GM11168 (cell line): ENCODE measurements at regions not wholly inside any gene's neighbourhood (a gene's known extent, or its start where the extent isn't known, plus 50 kb on each side); places are given as distances from the start of the nearest gene placed in this dataset.
"Not testable (repeated sequence)": the region's sequence is repeated elsewhere in the genome, so short reads cannot be mapped to it uniquely, and the experiment has no call there.

Experiments used
- in situ Hi-C: fragments of 300-500 bp; cut with MboI; formaldehyde crosslinking; loops from one replicate; pipeline ENCODE4 v1.12.0; 2022; ENCODE audit warnings: low sequenced_read_pairs; ENCODE audit not compliant: unreplicated experiment

DNA sequence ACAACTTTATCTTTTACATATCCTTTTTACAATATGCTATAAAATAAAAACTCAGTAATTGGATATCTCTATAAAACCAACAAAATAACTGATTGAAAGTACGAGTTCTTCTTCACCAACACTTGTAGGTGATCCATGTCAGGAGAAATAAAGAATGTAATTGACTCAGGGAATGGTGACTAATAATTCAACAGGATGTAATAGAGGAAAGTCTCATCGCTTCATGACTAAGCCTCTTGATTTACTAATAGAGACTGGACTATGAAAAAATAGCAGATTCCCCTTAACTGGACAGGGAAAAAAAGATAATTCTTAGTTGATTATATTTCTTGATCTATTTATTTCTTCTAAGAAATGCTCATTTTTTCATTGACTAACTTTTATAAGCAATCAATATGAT, 507.7 kb upstream of the PTGER4 start:
- in situ Hi-C loops: no loop called here

DNA sequence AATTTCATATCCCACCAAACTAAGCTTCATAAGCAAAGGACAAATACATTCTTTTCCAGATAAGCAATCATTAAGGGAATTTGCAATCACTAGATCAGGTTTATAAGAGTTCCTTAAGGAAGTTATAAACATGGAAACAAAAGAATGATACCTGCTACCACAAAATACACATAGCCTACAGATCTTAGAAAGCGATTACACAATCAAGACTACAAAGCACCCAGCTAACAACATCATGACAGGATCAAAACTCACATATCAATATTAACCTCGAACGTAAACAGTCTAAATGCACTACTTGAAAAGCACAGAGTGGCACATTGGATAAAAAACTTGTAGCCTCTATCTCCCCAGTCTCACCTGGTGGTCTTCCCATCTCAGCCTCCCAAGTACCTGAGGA, 512.4 kb upstream of the PTGER4 start:
- in situ Hi-C loops: no loop called here

DNA sequence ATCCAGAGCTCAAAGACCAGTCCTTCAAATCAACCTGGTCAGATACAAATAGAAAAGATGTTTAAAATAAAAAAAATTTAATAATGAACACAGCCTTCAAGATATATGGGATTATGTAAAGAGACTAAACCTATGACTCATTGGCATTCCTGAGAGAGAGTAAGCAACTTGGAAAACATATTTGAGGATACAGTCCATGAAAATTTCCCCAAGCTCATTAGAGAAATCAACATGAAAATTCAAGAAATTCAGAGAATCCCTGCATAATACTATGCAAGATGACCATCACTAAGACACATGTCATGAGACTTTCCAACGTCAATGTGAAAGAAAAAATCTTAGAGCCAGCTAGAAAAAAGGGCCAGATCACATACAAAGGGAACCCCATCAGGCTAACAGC, 512.9 kb upstream of the PTGER4 start:
- in situ Hi-C loops: no loop called here

DNA sequence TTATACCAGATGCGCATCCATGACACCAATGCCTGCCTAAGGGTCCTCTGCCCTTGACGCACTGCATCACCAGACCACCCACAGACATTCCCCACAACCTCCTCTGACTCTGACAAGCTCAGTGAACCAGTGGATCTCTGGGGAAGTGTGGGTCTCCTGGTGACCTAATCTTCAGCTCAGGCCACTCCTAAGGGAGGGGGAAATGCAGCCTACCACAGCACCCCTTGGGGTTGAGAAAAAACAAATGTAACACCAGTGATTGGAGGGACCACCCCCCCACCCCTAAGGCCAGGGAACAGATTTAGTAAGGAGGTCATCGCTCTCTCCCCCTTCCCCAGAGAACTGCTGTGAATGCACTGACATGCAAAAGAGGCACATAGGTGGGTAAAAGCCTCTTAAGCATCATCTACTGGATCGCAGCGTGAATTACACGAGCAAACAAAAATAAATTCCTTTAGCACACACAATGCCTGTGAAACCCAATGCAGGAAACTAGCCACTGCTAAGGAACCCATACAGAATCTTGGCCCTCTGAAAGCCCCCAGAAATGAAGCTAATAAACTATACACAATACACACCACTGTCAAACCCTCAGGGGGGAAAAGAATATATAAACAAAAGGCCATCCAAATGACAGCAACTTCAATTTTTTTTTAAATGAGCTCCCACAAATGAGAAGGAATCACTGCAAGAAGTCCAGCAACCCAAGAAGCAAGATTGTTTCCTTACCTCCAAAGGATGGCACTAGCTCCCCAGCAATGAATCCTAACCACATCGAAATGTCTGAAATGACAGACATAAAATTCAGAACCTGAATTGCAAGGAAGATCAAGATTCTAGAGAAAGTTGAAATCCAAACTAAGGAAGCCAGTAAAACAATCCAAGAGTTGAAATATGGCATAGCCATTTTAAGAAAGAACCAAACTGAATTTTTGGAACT, 513.7 kb upstream of the PTGER4 start:
- in situ Hi-C loops: no loop called here

DNA sequence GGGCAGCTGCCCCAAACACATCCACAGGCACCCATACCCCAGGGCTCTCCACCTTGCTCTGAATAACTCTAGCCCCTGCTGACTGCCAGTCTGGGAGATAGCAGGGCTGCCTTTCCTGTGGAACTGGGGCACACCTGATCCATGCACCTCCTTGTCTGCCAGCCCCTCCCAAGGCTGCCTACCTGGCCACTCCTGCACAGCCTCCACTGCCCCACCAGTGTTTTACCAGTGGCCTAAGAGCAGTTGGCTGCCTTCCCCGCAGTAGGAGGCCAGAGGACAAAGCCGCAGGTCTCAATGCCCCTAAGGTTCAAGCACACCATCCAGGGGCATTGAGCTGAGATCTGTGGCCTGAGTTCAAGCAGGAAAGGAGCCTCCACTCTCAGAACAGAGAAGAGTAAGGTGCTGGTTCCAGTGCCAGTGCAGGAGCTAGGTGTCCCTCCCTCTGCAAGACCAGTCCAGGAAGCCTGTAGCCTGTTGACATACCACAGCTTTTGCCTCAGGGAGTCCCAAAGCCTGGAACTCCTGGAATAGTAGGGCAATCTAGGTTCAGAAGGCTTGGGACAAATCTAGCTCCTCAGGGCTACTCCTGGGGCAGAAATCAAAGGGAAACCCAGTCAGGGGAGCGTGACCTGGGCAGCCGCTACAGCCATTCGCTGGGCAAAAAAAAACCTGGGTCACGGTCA, 514.5 kb upstream of the PTGER4 start:
- in situ Hi-C loops: no loop called here

DNA sequence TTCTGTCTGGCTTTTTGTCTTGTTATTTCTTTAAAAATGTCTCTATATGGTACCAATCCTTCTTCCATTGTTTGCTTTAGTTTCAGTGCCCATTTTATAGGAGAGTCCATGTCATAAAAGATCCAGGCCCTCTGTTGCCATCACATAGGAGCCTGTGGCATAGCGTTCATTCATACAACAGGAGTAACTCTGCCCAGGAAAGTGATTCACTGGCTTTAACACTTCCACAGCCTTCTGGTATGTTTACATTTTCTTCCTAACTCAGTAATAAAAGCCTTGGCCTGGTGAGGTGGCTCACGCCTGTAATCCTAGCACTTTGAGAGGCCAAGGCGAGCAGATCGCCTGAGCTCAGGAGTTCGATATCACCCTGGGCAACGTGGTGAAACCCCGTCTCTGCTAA, 519.3 kb upstream of the PTGER4 start:
- in situ Hi-C loops: no loop called here

DNA sequence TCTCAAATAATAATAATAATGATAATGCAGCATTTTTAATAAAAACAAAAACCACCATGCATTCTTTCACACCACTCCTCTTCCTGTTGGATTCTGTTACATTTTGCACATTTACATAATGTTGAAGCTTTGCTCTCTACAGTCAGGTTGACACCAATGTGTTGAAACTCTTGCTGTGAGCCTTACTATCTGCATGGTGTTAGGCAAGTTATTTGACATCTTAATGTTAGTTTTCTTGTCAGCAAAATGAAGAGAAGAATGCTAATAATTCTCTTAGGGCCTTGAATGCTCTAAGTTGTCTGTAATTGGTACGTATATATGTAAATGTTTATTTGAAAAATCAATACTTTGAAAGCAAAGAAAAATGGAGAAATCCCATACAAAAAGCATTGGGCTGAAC, 525.5 kb upstream of the PTGER4 start:
- in situ Hi-C loops: no loop called here

DNA sequence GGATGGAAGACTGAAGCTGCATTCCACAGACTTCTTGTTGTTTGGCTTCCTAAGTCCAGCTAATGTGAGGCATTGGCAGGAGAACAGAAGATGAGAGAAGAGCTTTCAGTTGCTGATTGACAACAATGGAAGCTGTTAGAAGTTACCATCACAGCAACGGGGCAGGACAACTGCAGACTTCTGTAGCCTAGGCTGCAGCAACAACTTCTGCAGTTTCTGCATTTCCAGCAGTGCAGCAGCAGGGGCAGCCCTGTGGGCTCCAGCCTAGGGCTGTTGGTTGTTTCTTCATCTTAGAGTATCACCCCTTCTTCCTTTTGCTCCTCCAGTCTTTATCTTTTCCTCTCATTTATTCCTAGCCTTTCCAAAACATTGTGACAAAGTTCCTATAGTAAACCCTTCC, 528.8 kb upstream of the PTGER4 start:
- in situ Hi-C loops: no loop called here

DNA sequence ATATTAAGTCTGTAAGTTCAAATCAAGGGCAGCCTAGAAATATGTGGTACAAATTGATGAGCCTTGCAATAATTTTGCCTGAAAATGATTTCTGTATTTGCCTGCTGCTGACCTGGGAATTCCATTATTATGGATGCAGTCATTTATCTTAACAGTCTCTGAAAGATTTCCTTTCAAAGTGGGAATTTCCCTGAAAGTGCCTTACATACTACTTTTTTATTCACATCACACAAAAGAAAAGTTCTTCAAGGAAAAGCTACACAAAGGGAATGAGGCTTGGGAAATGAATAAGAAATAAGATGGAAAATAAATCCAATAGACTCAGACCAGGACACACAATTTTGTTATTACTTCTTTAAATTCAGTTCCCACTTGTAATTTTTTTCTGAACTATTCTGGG, 537.8 kb upstream of the PTGER4 start:
- in situ Hi-C loops: no loop called here

DNA sequence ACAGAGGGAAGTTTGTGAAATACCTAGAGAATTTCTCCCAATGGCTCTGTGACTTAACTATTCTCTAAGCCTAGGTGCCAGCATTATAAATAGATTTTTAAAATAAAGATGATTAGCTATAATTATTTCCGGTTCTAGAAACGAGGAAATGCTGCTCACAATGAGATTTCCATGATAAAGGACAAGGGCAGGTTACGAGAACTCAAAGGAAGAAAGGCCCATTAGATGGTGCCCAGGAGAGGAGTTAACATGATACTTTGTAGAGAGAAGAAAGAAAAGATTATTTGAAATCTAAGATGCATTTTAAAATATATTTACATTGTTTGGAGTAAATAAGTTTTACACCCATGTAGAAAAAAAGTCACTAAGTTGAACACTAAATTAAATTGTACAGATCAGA, 538.3 kb upstream of the PTGER4 start:
- in situ Hi-C loops: no loop called here

DNA sequence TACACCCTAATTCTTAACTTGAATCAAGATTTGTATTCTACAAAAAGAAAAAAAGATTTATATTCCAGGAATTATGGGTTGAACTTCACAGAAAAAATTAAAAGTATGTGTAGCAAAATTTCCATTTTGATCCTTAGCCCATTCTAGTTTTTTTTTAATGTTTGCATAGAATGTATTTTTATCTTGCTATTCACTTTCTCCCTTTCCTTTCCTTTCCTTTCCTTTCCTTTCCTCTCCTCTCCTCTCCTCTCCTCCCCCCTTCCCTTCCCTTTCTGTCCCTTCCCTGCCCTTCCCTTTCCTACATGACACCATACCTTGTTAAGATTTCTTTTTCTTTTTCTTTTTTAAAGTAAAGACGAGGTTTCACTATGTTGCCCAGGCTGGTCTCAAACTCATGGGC, 542.5 kb upstream of the PTGER4 start:
- in situ Hi-C loops: no loop called here

DNA sequence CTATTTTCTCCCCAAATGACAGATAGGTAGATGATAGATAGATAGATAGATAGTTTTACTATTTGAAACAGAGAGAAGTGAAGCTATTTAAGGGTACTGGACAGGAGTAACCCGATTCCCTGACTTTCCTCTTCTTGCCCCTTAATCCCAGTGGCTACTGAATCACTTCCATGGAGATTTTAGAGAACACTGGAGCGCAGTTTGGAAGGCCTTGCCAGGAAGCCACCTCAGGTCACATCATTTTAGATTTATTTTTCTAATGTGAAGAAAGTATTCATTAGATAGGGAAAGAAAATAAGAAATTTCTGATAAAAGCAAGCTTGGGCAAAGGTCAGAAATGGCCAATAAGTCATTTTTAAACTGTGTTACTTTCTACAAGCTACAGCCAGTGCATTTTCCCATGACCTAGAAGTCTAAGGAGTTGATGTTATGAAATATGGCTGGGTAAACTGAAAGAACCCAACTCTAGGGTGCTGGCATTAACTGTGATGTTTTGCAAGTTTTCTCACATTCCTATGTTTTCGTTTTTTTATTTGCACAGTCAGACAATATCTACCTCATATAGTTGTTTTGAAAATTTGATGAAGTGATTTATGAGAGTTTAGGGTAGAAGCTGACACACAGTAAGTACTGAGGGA, 544.7 kb upstream of the PTGER4 start:
- in situ Hi-C loops: no loop called here

DNA sequence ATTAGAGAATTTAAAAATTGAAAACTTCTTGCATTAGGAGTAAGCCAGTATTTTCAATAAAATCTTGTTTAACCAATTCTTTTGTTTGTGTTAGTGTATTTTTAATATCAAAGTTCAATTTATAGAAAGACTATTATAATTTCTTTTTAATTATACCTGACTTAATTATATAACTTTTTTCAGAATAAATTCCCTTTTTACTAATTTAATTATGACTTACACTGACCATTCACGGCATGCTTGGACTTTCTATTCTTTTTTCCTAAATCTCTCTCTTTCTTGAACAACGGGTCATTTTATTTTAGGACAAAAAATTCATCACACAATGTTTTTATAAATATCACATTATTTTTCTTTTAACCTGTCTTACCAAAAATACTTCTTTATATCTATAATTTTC, 555.3 kb upstream of the PTGER4 start:
- in situ Hi-C loops: no loop called here

DNA sequence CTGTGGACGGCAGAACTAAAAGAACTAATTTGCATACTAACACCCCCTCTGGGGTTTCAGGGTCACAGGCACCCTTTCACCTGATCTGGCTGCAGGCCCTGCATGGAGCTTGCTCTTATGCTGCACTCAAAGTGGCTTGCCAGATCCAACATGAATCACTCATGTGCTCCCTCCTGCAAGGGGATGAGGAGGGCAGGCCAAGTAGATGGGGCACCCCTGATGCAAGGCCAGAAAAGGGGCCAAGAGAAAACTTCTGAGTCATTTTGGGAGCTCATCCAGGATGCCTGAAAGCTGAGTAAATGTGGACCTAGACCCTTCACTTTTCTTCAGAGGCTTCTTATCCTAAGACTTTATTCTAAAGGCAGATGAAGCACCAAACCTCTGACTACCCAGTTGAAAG, 558.5 kb upstream of the PTGER4 start:
- in situ Hi-C loops: no loop called here

DNA sequence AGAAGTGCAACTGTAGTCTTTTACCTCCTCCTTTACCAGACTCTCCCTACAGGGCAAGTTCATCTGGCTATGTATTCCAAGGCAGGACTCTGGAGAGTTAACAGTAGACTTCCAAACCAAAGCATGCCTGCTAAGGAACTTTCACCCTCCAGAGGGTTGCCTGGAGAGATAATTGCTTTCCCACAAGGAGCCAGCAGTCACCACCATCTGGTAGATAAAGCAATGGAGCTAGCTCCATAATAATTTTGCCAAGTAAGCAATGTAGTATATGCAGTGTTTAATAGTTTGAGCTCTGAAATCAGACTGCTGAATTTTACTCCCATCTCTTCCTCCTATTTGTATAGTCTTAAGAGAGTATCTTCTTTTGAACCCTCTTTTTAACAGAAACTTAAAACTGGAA, 566.8 kb upstream of the PTGER4 start:
- in situ Hi-C loops: no loop called here

DNA sequence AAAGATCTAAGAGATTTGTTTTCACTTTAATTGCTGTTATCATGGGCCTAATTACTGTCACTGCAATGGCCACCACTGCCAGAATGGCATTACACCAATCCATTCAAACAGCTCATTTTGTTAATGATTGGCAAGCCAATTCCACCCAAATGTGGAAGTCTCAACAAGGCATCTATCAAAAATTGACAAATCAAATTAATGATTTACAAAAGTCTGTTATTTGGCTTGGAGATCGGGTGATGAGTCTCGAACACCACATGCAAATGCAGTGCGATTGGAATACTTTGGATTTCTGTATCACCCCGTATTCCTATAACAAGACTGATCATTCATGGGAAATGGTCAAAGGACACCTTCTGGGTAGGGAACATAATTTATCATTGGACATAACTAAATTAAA, 568.7 kb upstream of the PTGER4 start:
- in situ Hi-C loops: not testable (repeated sequence)

DNA sequence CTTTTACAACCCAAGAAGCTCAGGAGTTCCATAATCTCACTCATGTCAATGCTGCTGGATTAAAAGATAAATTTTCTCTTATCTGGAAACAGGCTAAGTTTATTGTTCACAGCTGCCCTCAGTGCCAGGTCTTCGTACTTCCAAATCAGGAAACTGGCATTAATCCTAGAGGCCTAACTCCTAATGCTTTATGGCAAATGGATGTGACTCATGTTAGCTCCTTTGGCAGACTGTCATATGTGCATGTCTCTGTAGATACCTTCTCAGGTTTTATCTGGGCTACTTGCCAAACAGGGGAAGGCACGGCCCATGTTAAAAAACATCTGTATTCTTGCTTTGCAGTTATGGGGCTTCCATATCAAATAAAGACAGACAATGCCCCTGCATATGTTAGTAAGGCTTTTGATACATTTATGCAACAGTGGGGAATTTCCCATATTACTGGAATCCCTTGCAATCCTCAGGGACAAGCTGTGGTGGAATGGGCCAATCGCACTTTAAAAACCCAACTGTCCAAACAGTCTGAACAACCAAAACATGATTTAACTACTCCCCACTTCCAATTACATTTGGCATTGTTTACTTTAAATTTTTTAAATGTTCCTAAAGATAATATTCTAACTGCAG, 570.8 kb upstream of the PTGER4 start:
- in situ Hi-C loops: not testable (repeated sequence)

DNA sequence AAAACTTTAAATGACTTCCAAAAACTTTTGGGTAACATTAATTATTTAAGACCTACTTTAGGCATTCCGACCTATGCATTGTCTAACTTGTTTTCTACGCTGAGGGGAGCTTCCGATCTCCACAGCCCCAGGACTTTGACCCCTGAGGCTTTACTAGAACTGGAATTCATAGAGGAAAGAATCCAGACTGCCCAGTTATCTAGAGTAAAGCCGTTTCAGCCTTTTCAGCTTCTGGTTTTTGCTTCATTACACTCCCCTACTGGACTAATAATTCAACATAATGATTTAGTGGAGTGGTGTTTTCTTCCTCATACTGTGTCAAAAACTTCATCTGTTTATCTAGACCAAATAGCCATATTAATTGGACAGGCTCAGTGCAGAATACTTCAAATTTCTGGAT, 571.9 kb upstream of the PTGER4 start:
- in situ Hi-C loops: not testable (repeated sequence)

DNA sequence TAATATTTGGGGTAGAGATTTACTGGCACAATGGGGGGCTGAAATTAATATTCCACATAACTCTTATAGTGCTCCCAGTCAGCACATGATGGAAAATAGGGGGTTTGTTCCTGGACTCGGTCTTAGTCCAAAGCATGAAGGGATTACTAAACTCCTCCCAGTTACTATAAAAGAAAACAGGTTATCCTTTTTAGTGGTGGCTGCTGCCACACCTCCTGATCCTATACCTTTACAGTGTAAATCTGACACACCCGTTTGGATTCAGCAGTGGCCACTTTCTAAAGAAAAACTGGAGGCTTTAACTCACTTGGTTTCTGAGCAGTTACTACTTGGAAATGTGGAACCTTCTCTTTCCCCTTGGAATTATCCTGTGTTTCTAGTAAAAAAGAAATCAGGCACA, 572.9 kb upstream of the PTGER4 start:
- in situ Hi-C loops: no loop called here

DNA sequence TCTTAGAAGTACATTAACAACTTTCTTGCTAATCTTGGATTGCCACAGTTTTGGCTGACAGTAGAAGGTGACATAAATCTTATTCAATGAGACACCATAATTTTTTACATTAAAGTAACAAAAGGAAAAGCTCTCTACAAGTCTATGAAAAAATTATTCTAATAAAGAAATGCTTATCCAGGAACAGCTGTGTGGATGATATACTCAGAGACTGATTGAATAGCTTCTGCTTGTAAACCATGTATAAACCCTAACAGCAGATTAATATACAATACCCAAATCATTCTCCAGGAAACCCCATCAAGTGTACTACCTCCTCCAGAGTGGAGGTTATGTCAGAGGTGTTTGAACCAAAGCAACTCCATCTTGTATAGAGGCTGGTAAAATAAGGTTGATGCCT, 581.4 kb upstream of the PTGER4 start:
- in situ Hi-C loops: no loop called here

DNA sequence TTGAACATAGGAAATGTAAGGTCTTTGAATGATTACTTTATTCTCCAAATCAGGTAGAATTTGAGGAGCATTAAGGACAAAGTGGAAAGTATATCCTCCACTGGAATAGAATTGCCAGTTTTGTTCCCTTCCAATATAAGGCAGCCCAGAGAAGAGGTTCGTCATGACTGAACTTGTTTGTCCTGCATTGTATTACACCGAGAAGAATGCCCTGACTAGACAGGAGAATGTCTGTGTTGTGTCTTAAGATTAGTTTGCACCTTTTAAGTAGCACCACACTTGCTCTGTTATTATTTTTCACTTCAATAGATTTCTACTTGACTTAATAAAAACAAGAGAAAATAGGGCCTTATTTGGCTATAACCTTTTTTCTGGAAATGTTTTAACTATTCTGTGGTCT, 586.2 kb upstream of the PTGER4 start:
- in situ Hi-C loops: no loop called here
